Ectodermal cell (in vitro differentiated cells): ENCODE measurements at regions not wholly inside any gene's neighbourhood (a gene's known extent, or its start where the extent isn't known, plus 50 kb on each side); places are given as distances from the start of the nearest gene placed in this dataset.

Experiments used
- H3K27ac ChIP-seq: 2 replicates; pipeline ENCODE4 v1.7.0; 2013; ENCODE audit warnings: mild to moderate bottlenecking, low read depth, low read length; ENCODE audit not compliant: insufficient read depth, poor library complexity, severe bottlenecking
- H3K27me3 ChIP-seq: 2 replicates; pipeline ENCODE4 v1.7.0; 2013; ENCODE audit warnings: mild to moderate bottlenecking, low read length; ENCODE audit not compliant: insufficient read depth, control insufficient read depth, poor library complexity, severe bottlenecking
- H3K36me3 ChIP-seq: one replicate; pipeline ENCODE4 v1.7.0; 2013; ENCODE audit warnings: low read length; ENCODE audit not compliant: control insufficient read depth, insufficient read depth
- H3K4me1 ChIP-seq: one replicate; pipeline ENCODE4 v1.7.0; 2013; ENCODE audit warnings: low read length; ENCODE audit not compliant: control insufficient read depth, insufficient read depth
- H3K4me3 ChIP-seq: 2 replicates; pipeline ENCODE4 v1.7.0; 2013; ENCODE audit warnings: low read depth, low read length, control low read depth; ENCODE audit not compliant: insufficient read depth
- H3K9me3 ChIP-seq: 2 replicates; pipeline ENCODE4 v1.7.0; 2013; ENCODE audit warnings: mild to moderate bottlenecking, low read length, moderate library complexity; ENCODE audit not compliant: control insufficient read depth
- WGBS, 2 experiments: methylation state at CpG; one replicate each; pipeline ENCODE4 v1.1.7; 2013; ENCODE audit warnings: missing lambda C conversion rate in 2 of 2; 5-methylcytosine and 5-hydroxymethylcytosine counted together

DNA sequence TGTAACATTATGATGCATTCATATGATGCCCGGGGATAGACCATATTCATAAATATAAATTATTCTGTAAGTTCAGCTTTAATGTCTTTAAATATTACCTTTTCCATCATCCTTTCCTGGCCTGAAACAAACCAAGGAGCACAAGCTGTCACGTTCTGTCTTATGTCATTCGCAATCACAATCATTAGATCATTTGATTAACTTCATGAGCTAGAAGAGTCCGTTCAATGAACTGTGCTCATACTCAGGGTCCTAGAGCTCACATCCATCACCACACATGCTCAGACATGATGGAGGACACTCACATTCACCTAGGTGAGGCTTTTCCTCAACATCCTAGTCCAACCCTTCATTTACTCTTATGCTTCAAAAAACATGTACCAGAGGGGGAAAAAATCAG, 599.0 kb upstream of the ID2 start:
- Histone ChIP-seq H3K27me3 (no peaks in the 10 kb centered on the region), H3K27ac (no peak overlapping the region)
- WGBS, 2 experiments = 94 to 96% methylated on average over 3 of the region's 4 CpGs

DNA sequence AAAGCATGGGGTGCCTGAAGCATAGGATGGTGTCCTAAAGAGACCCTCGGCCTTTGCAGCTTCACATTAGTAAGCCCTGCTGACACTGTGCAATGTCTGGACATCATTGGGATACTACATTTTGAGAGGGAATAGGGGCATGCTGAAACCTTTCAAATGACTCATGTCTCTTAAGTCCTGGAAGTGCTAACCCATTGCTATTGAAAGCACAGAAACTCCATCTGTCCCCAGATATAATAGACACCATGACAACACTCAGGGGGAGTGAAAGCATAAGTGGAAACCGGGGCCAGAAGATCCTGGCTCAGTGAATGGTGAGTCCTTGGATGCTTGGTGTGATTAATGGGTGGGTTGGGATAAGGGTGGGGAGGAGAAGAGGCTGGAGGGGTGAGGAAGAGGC, 595.5 kb upstream of the ID2 start:
- WGBS, 2 experiments = 93 to 95% methylated on average over 2 of the region's 2 CpGs
- Histone ChIP-seq H3K36me3 (no peaks in the 10 kb centered on the region), H3K4me1 (no peaks in the 10 kb centered on the region), H3K27ac (no peak overlapping the region), H3K27me3 (no peaks in the 10 kb centered on the region), H3K9me3 (no peaks in the 10 kb centered on the region), H3K4me3 (no peak overlapping the region)

More for the DNA sequence above, 599.0 kb upstream of the ID2 start:
- Histone ChIP-seq H3K9me3 (no peaks in the 10 kb centered on the region), H3K4me1 (no peaks in the 10 kb centered on the region), H3K4me3 (no peak overlapping the region), H3K36me3 (no peaks in the 10 kb centered on the region)

DNA sequence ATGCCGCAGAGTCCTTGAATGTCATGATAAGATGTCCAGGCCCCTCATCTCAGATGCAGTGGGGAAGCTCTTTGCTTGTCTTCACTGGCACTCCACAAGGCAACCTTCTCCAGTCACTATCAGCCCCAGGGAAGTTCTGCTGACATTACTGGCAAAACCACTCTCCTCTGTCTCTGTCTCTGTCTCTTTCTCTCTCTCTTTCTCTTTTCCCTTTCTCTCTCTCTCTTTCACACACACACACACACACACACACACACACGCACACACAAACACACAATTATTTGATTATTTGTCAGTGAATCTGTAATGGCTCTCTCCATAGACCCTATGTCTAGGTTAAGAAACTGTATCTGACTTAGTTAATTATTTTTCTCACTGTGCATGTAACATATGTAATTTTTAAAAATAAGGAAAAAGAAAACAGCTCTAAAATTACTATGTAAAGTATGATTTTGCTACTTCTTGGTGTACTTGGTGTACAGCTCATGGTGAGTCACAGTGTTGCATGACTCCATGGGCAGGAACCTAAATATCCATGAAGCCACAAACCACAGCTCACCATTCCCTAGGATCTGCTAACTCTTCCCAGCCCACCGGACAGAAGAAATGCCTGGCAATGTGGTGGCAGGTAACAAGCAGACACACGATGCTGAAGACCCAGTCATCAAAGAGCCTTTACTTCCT, 594.9 kb upstream of the ID2 start:
- H3K4me3 ChIP-seq = no peak overlapping the region
- no peak overlapping the region for H3K27ac ChIP-seq
- H3K4me1 ChIP-seq = no peaks in the 10 kb centered on the region
- H3K9me3 ChIP-seq = no peaks in the 10 kb centered on the region
- H3K36me3 ChIP-seq = no peaks in the 10 kb centered on the region
- 77 to 97% methylated on average over 3 to 4 of the region's 4 CpGs for WGBS, 2 experiments
- H3K27me3 ChIP-seq = no peaks in the 10 kb centered on the region

DNA sequence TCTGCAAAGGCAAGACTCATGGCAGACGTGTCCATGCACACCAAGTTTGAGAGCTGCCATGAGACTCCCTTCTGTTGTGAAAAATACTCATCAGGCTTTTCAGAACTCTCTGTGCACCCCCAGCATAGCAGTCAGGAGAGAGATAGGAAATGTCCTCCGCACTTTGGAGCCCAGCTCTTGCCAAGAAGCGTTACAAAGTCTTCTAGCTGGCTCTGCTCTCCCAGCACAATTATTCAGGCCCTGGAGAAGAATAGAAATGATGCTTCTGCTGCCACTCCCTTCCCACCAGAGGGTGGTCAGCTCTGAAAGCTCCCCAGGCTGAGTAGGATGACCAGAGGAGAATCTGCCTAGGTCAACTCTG, 594.4 kb upstream of the ID2 start:
- Histone ChIP-seq H3K4me1 (no peaks in the 10 kb centered on the region), H3K27me3 (no peaks in the 10 kb centered on the region), H3K9me3 (no peaks in the 10 kb centered on the region), H3K27ac (no peak overlapping the region), H3K4me3 (no peak overlapping the region), H3K36me3 (no peaks in the 10 kb centered on the region)
- 95 to 97% methylated on average over 3 of the region's 3 CpGs for WGBS, 2 experiments

DNA sequence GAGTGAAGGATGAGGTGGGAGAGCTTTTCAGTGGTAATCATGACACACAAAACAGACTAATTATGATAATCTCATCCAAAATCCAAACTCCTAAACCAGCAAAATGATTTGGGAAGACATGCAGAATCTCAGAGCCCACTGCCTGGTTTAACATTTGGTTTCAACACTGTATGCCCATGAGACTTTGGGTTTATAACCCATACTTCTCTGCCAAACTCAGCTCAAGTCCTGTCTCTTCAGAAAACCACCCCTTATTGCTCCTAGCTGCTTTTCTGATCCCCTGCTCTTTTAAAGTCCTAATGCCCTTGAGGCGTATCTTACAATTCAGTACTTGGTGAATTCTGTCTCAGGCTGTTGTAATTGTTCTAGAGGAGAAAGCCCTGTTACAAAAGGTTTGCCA, 593.0 kb upstream of the ID2 start:
- Histone ChIP-seq H3K9me3 (no peaks in the 10 kb centered on the region), H3K27ac (no peak overlapping the region), H3K4me1 (no peaks in the 10 kb centered on the region), H3K36me3 (no peaks in the 10 kb centered on the region), H3K27me3 (no peaks in the 10 kb centered on the region), H3K4me3 (no peak overlapping the region)
- WGBS, 2 experiments = 100% methylated on average over 1 of the region's 1 CpG

DNA sequence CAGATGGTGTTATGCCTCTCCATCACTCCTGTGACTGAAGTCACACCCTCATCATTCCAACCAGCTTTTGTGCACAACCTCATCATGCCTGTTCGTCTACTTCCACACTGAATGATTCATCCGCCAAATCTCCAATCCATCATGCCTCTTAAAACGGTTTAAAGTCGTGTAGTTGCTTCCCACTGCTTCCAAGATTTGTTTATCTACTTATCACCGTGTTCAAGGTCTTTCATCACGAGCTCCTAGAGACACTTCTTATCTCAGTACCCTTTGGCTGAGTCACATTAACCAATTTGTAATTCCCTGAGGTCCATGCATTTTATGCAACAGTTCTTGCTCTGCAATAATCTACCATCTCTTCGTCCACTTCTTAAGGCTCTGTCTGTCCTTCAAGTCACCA, 592.3 kb upstream of the ID2 start:
- 92 to 95% methylated on average over 7 of the region's 7 CpGs for WGBS, 2 experiments
- H3K4me3 ChIP-seq = no peak overlapping the region
- no peaks in the 10 kb centered on the region for H3K27me3 ChIP-seq
- no peaks in the 10 kb centered on the region for H3K9me3 ChIP-seq
- no peaks in the 10 kb centered on the region for H3K4me1 ChIP-seq
- no peak overlapping the region for H3K27ac ChIP-seq
- no peaks in the 10 kb centered on the region for H3K36me3 ChIP-seq

DNA sequence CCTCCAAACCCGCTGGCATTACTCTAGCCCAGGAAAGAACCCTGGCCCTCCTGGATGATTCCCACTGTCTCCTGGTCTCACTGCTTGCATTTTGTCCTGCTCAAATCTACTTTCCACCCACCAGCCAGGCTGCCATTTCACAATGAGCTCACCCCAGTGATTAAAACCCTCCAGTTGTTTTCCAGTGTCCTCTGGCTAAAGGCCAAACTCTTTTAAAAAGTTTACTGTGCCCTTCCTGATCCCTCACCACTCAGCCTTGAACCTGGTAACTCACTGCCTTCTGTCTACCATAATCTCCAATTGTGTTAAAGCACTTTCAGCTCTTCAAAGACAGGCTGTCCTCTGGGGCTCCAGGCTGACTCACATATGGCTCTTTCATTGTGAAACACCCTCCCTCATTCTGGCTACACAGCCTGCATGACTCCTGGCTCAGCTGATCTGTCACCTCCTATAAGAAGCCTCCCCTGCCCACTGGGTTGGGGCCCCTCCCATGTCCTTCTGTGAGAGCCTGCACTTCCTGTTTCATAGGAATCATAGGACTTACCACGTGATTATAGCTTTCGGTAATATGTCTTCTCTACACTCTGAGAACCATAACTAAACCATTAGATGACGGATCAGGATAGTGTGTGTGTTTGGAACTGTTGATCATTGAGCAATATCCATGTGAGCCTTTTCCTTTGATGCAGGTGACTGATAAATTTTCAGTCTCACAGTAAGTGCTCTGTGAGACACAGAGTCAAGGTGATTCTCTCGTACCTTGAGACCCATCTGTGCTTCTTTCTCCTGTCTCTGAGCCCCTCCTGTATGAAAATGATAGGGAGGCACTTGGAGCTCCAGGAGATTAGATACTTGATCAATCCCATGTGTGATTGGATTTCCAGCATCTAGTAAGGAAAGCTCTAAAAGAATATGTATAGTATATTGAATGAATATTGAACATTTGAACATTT, 590.8 kb upstream of the ID2 start:
- no peak overlapping the region for H3K27ac ChIP-seq
- no peaks in the 10 kb centered on the region for H3K4me1 ChIP-seq
- H3K9me3 ChIP-seq = no peaks in the 10 kb centered on the region
- H3K27me3 ChIP-seq = no peaks in the 10 kb centered on the region
- H3K36me3 ChIP-seq = no peaks in the 10 kb centered on the region
- WGBS, 2 experiments = 93 to 97% methylated on average over 5 of the region's 5 CpGs
- no peak overlapping the region for H3K4me3 ChIP-seq

DNA sequence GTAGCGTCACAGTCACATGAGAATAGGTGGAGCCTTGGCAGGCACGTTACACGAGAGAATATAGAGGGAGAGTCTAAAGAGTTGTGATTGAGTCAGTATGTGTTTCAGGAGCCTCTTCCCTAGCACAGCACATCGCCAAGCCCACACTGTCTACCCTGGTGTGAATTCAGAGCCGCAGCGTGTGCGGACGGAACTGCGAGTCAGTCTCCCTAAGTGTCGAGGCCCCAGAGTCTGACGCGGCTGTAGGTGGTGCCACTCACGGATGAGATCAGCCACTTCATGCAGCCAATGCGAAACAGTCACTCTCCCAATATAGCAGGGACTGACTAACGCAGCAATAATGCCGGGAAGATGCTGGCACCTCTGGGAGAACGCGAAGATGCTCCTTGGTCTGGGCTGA, 587.3 kb upstream of the ID2 start:
- H3K36me3 ChIP-seq = no peaks in the 10 kb centered on the region
- 91 to 95% methylated on average over 16 to 18 of the region's 18 CpGs for WGBS, 2 experiments
- no peak overlapping the region for H3K27ac ChIP-seq
- H3K4me3 ChIP-seq = no peak overlapping the region
- no peaks in the 10 kb centered on the region for H3K27me3 ChIP-seq
- peaks cover 2% of the 10 kb centered on the region for H3K9me3 ChIP-seq
- H3K4me1 ChIP-seq = no peaks in the 10 kb centered on the region

DNA sequence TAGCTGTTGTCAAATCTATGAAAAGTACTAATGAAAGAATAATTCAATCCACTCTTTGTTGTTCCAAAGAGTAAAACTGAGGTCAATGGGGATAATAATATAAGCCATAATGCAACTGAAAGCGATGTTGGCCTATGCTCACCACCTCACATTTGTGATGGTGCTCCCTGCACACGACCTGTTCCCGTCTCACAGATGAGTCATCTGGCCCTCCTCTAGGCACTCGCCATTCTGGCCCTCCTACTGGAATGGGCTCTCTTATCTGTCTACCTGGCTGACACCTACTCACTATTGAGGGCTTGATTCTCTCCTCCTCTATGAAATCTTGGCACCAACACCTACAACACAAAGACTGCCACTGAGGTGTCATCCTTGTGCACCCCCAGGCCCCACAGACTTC, 585.9 kb upstream of the ID2 start:
- WGBS, 2 experiments = 92 to 96% methylated on average over 4 of the region's 4 CpGs

DNA sequence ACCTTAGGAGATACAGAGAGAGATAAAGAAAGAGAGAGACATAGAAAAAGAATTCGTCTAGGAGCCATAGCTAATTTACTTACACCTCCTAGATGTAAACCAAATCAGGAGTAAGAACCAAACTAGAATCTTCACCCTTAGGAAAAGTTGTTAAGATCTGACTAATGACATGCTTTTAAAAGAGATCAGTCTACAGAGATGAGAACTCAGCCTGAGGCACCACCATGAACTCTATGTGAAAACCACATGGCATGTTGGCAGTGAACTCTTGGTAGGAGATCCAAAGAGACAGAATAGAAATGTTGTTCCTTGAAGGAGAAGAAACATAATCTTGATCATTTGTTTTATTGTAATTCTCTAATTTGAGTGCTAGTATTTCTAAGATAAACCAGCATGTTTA, 585.4 kb upstream of the ID2 start:
- H3K36me3 ChIP-seq = no peaks in the 10 kb centered on the region

More for the DNA sequence above, 585.9 kb upstream of the ID2 start:
- no peak overlapping the region for H3K27ac ChIP-seq
- no peak overlapping the region for H3K4me3 ChIP-seq
- H3K27me3 ChIP-seq = no peaks in the 10 kb centered on the region
- H3K4me1 ChIP-seq = no peaks in the 10 kb centered on the region
- H3K36me3 ChIP-seq = no peaks in the 10 kb centered on the region
- peaks cover 2% of the 10 kb centered on the region for H3K9me3 ChIP-seq

More for the DNA sequence above, 585.4 kb upstream of the ID2 start:
- H3K9me3 ChIP-seq = peaks cover 2% of the 10 kb centered on the region
- no peaks in the 10 kb centered on the region for H3K4me1 ChIP-seq
- 100% methylated on average over 1 of the region's 1 CpG; no CpG with 5 or more reads in 1 of the 2 experiments for WGBS, 2 experiments
- H3K27ac ChIP-seq = no peak overlapping the region
- no peaks in the 10 kb centered on the region for H3K27me3 ChIP-seq
- H3K4me3 ChIP-seq = no peak overlapping the region
